NOMO-1 (cell line): ENCODE measurements at regions not wholly inside any gene's neighbourhood (a gene's known extent, or its start where the extent isn't known, plus 50 kb on each side); places are given as distances from the start of the nearest gene placed in this dataset.
A peak's percentile ranks its signal among the peaks of the same experiment; 100 is the strongest.

Experiments
- DNase-seq, 2 experiments: peaks; one replicate each; lab custom pipeline; 2025; ENCODE audit not compliant: unreplicated experiment in 2 of 2; lab: John Stamatoyannopoulos, UW

GRCh38 chr2:215697003-215697402 lies 261.1 kb upstream of the FN1 start:
- peak; percentile 3 to 6 for DNase-seq

GRCh38 chr2:215695861-215696260 lies 260.0 kb upstream of the FN1 start:
- no peak for DNase-seq

- DNase-seq, result peak in 1 of 2 experiments; percentile 52
Measured at GRCh38 chr2:215693999-215694580, 258.2 kb upstream of the FN1 start.

GRCh38 chr2:215693193-215693998 lies 257.5 kb upstream of the FN1 start:
- no peak for DNase-seq

GRCh38 chr2:215692387-215693079 lies 256.7 kb upstream of the FN1 start:
- no peak for DNase-seq

- DNase-seq, result no peak
Measured at GRCh38 chr2:215691346-215691745, 255.5 kb upstream of the FN1 start.

- no peak for DNase-seq
Measured at GRCh38 chr2:215687149-215688031, 251.5 kb upstream of the FN1 start.

GRCh38 chr2:215685238-215685990 lies 249.5 kb upstream of the FN1 start:
- DNase-seq, result no peak

- DNase-seq, result no peak
Measured at GRCh38 chr2:215684448-215685237, 248.8 kb upstream of the FN1 start.

GRCh38 chr2:215683295-215683694 lies 247.4 kb upstream of the FN1 start:
- DNase-seq, result no peak

GRCh38 chr2:215681799-215682596 lies 246.1 kb upstream of the FN1 start:
- DNase-seq, result peak; percentile 39 to 44

- peak; percentile 77 to 98 for DNase-seq
Measured at GRCh38 chr2:215680605-215681598, 245.0 kb upstream of the FN1 start.

GRCh38 chr2:215678094-215678493 lies 242.2 kb upstream of the FN1 start:
- DNase-seq, result no peak

- peak; percentile 74 to 82 for DNase-seq
Measured at GRCh38 chr2:215677481-215677880, 241.6 kb upstream of the FN1 start.

- no peak for DNase-seq
Measured at GRCh38 chr2:215672406-215672805, 236.5 kb upstream of the FN1 start.

GRCh38 chr2:215671691-215672090 lies 235.8 kb upstream of the FN1 start:
- DNase-seq, result no peak

GRCh38 chr2:215671244-215671643 lies 235.4 kb upstream of the FN1 start:
- DNase-seq, result no peak
